B cell (primary cell): ENCODE measurements at regions not wholly inside any gene's neighbourhood (a gene's known extent, or its start where the extent isn't known, plus 50 kb on each side); places are given as distances from the start of the nearest gene placed in this dataset.

Source experiments
- CTCF ChIP-seq: fragments of 200-600 bp; IDR thresholded peaks from one replicate; pipeline ENCODE4 v1.8.0; 2022; ENCODE audit warnings: antibody characterized with exemption, mild to moderate bottlenecking
- EZH2 ChIP-seq: IDR thresholded peaks from 2 replicates; pipeline ENCODE4 v1.6.1; 2012; ENCODE audit warnings: borderline replicate concordance, low read depth, mild to moderate bottlenecking, moderate library complexity, low read length; ENCODE audit not compliant: insufficient read depth, poor library complexity, severe bottlenecking

- TF ChIP-seq CTCF (no peak), EZH2 (no peak)
These were observed 64.9 kb upstream of the PAX1 start for GRCh38 chr20:21640556-21640955.
